ENCODE measurements at regions not wholly inside any gene's neighbourhood (a gene's known extent, or its start where the extent isn't known, plus 50 kb on each side); places are given as distances from the start of the nearest gene placed in this dataset.
"Not testable (repeated sequence)": the region's sequence is repeated elsewhere in the genome, so short reads cannot be mapped to it uniquely, and the experiment has no call there.

- not testable (repeated sequence) for DNase-seq
Observed at GRCh38 chr16:31581065-31581464, 53.4 kb downstream of the AHSP start.

GRCh38 chr16:31601737-31602384, 74.2 kb downstream of the AHSP start:
- DNase-seq = not testable (repeated sequence)

GRCh38 chr16:31618130-31618529, 90.4 kb downstream of the AHSP start:
- DNase-seq = no peak

- DNase-seq = no peak
Observed at GRCh38 chr16:31636433-31636832, 108.7 kb downstream of the AHSP start.

GRCh38 chr16:31641279-31641678, 113.6 kb downstream of the AHSP start:
- no peak for DNase-seq

GRCh38 chr16:31655674-31656073, 128.0 kb downstream of the AHSP start:
- not testable (repeated sequence) for DNase-seq

GRCh38 chr16:31664683-31665482, 137.2 kb downstream of the AHSP start:
- DNase-seq = no peak

GRCh38 chr16:31674686-31675085, 147.0 kb downstream of the AHSP start:
- no peak for DNase-seq

- no peak for DNase-seq
Observed at GRCh38 chr16:31676731-31677130, 149.0 kb downstream of the AHSP start.

- no peak for DNase-seq
Observed at GRCh38 chr16:31678649-31679325, 151.1 kb downstream of the AHSP start.

- DNase-seq = not testable (repeated sequence)
Observed at GRCh38 chr16:31689331-31689730, 161.6 kb downstream of the AHSP start.

GRCh38 chr16:31692338-31692737, 164.6 kb downstream of the AHSP start:
- not testable (repeated sequence) for DNase-seq

GRCh38 chr16:31693733-31694132, 166.0 kb downstream of the AHSP start:
- no peak for DNase-seq

GRCh38 chr16:31694461-31694860, 166.8 kb downstream of the AHSP start:
- no peak for DNase-seq

GRCh38 chr16:31695667-31696066, 168.0 kb downstream of the AHSP start:
- no peak for DNase-seq

GRCh38 chr16:31696968-31697743, 169.5 kb downstream of the AHSP start:
- no peak for DNase-seq

GRCh38 chr16:31697744-31698125, 170.0 kb downstream of the AHSP start:
- DNase-seq = no peak

- DNase-seq = no peak
Observed at GRCh38 chr16:31698901-31699300, 171.2 kb downstream of the AHSP start.

- no peak for DNase-seq
Observed at GRCh38 chr16:31699601-31700000, 171.9 kb downstream of the AHSP start.

- no peak for DNase-seq
Observed at GRCh38 chr16:31700200-31700529, 172.5 kb downstream of the AHSP start.

- peak; percentile 92 for DNase-seq
Observed at GRCh38 chr16:31700530-31701388, 172.8 kb upstream of the ZNF267 start.

- DNase-seq = no peak
Observed at GRCh38 chr16:31701734-31702133, 171.9 kb upstream of the ZNF267 start.

Data from activated CD8-positive, alpha-beta memory T cell treated with anti-CD3 and anti-CD28 coated beads for 24 hours (primary cell).